ENCODE measurements at regions not wholly inside any gene's neighbourhood (a gene's known extent, or its start where the extent isn't known, plus 50 kb on each side); places are given as distances from the start of the nearest gene placed in this dataset.

GRCh38 chr7:34453150-34453549 is 204.9 kb upstream of the NPSR1 start:
- intact Hi-C loops (cut with micrococcal nuclease; ENCODE audit: unreplicated experiment), result no loop called here
- Histone ChIP-seq H3K27me3 (ENCODE audit: insufficient read depth, low read depth) (no peaks in the 10 kb centered on the region), H3K4me3 (no peak overlapping the region), H3K9me3 (ENCODE audit: insufficient read depth, low read depth) (no peaks in the 10 kb centered on the region), H3K27ac (no peak overlapping the region), H3K9me2 (ENCODE audit: insufficient read depth) (no peaks in the 10 kb centered on the region), H3K79me2 (ENCODE audit: low read depth) (no peaks in the 10 kb centered on the region), H3F3A (ENCODE audit: insufficient read depth, low read depth) (no peaks in the 10 kb centered on the region), H3K36me3 (ENCODE audit: low read depth) (no peaks in the 10 kb centered on the region), H3K4me2 (no peak overlapping the region), H3K4me1 (replicated peaks; ENCODE audit: insufficient read depth) (no peaks in the 10 kb centered on the region), H2AFZ (no peak overlapping the region), H4K20me1 (ENCODE audit: insufficient read depth) (no peaks in the 10 kb centered on the region)
- ChIA-PET POLR2A (ENCODE audit: unreplicated experiment) (no interaction called here), CTCF (no interaction called here)
- no peak for TF ChIP-seq EZH2 (IDR thresholded peaks at IDR 0.05; ENCODE audit: low read depth)
- TF ChIP-seq CTCF (conservative IDR thresholded peaks at IDR 0.05), result no peak
- DNase-seq, result no peak
- no TSS peak for BruUV-seq (replicated peaks)

- intact Hi-C loops (cut with micrococcal nuclease; ENCODE audit: unreplicated experiment), result no loop called here
- POLR2A ChIA-PET (ENCODE audit: unreplicated experiment), result no interaction called here
- no peak for DNase-seq
These were observed 203.6 kb upstream of the NPSR1 start for GRCh38 chr7:34454381-34454780.

DNA sequence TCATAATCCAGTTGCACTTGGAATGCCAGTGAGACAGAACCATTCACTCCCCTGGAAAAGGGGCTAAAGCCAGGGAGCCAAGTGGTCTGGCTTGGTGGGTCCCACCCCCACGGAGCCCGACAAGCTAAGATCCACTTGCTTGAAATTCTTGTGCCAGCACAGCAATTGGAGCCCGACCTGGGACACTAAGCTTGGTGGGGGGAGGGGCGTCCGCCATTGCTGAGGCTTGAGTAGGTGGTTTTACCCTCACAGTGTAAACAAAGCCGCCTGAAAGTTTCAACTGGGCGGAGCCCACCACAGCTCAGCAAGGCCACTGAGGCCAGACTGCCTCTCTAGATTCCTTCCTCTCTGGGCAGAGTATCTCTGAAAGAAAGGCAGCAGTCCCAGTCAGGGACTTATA is 200.7 kb upstream of the NPSR1 start:
- no peak overlapping the region for H2AFZ ChIP-seq
- BruUV-seq (replicated peaks), result no TSS peak
- no peaks in the 10 kb centered on the region for H3F3A ChIP-seq (ENCODE audit: insufficient read depth, low read depth)
- no peaks in the 10 kb centered on the region for H4K20me1 ChIP-seq (ENCODE audit: insufficient read depth)
- no peaks in the 10 kb centered on the region for H3K9me3 ChIP-seq (ENCODE audit: insufficient read depth, low read depth)
- no peak for DNase-seq
- no peaks in the 10 kb centered on the region for H3K4me1 ChIP-seq (replicated peaks; ENCODE audit: insufficient read depth)
- H3K4me2 ChIP-seq, result no peak overlapping the region
- H3K4me3 ChIP-seq, result no peak overlapping the region
- TF ChIP-seq EZH2 (IDR thresholded peaks at IDR 0.05; ENCODE audit: low read depth) (no peak), CTCF (conservative IDR thresholded peaks at IDR 0.05) (no peak)
- no peaks in the 10 kb centered on the region for H3K9me2 ChIP-seq (ENCODE audit: insufficient read depth)
- CTCF ChIA-PET, result no interaction called here
- no peaks in the 10 kb centered on the region for H3K36me3 ChIP-seq (ENCODE audit: low read depth)
- POLR2A ChIA-PET (ENCODE audit: unreplicated experiment), result no interaction called here
- H3K27ac ChIP-seq, result no peak overlapping the region
- no peaks in the 10 kb centered on the region for H3K79me2 ChIP-seq (ENCODE audit: low read depth)
- intact Hi-C loops (cut with micrococcal nuclease; ENCODE audit: unreplicated experiment), result no loop called here
- no peaks in the 10 kb centered on the region for H3K27me3 ChIP-seq (ENCODE audit: insufficient read depth, low read depth)

More at GRCh38 chr7:34454381-34454780, 203.6 kb upstream of the NPSR1 start:
- Histone ChIP-seq H3K27me3 (ENCODE audit: insufficient read depth, low read depth) (no peaks in the 10 kb centered on the region), H3K9me3 (ENCODE audit: insufficient read depth, low read depth) (no peaks in the 10 kb centered on the region), H3K36me3 (ENCODE audit: low read depth) (no peaks in the 10 kb centered on the region), H3F3A (ENCODE audit: insufficient read depth, low read depth) (no peaks in the 10 kb centered on the region), H3K4me3 (no peak overlapping the region), H3K4me1 (replicated peaks; ENCODE audit: insufficient read depth) (no peaks in the 10 kb centered on the region), H3K27ac (no peak overlapping the region), H3K4me2 (no peak overlapping the region), H3K79me2 (ENCODE audit: low read depth) (no peaks in the 10 kb centered on the region), H3K9me2 (ENCODE audit: insufficient read depth) (no peaks in the 10 kb centered on the region), H4K20me1 (ENCODE audit: insufficient read depth) (no peaks in the 10 kb centered on the region), H2AFZ (no peak overlapping the region)
- CTCF ChIA-PET, result no interaction called here
- no TSS peak for BruUV-seq (replicated peaks)
- no peak for TF ChIP-seq CTCF (conservative IDR thresholded peaks at IDR 0.05)
- no peak for TF ChIP-seq EZH2 (IDR thresholded peaks at IDR 0.05; ENCODE audit: low read depth)

Data from PC-9 (cell line).